ENCODE measurements at regions not wholly inside any gene's neighbourhood (a gene's known extent, or its start where the extent isn't known, plus 50 kb on each side); places are given as distances from the start of the nearest gene placed in this dataset.

DNA sequence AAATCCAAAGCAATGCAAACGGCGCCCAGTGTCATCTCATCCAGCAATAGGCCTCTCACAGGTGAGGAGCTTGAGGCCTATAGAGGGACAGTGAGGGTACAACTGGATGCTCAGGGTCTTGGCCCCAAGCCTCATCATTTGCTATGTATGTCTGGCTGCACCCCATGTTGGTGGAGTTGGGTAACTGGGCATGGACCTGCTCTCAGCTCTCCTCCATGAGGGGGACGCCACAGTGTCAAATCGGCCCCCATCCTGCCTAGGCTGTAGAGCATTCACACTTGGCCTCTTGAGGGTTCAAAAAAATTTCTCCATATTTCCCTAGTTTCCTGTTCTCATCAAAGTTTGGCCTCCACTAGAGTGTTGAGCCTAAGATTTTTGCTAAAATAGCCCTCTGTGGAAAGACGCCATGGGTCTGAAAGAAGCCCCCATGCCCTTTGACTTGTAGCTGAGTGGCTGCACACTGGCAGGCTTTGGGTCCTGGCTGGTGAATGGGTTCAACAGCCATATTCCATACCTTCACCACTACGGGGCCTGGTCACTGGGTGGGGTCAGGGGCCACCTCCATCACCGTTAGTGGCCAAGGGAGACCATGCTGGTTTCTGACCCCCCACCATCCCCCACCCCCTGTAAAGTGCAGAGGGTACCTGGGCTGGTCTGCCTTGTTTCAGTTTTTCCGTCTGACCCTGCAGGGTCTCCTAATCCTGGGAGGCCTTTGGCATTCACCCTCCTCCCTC, 132.3 kb upstream of the TBX20 start:
- H3K9me3 Mint-ChIP-seq = no peaks in the 10 kb centered on the region
- no peak overlapping the region for H3K27ac Mint-ChIP-seq
- no peak overlapping the region for H3K4me3 Mint-ChIP-seq
- no peaks in the 10 kb centered on the region for H3K4me1 Mint-ChIP-seq (ENCODE audit: low read depth)
- H3K27me3 Mint-ChIP-seq (ENCODE audit: low read depth) = peaks cover 3% of the 10 kb centered on the region
- no peaks in the 10 kb centered on the region for H3K36me3 Mint-ChIP-seq (ENCODE audit: low read depth)

DNA sequence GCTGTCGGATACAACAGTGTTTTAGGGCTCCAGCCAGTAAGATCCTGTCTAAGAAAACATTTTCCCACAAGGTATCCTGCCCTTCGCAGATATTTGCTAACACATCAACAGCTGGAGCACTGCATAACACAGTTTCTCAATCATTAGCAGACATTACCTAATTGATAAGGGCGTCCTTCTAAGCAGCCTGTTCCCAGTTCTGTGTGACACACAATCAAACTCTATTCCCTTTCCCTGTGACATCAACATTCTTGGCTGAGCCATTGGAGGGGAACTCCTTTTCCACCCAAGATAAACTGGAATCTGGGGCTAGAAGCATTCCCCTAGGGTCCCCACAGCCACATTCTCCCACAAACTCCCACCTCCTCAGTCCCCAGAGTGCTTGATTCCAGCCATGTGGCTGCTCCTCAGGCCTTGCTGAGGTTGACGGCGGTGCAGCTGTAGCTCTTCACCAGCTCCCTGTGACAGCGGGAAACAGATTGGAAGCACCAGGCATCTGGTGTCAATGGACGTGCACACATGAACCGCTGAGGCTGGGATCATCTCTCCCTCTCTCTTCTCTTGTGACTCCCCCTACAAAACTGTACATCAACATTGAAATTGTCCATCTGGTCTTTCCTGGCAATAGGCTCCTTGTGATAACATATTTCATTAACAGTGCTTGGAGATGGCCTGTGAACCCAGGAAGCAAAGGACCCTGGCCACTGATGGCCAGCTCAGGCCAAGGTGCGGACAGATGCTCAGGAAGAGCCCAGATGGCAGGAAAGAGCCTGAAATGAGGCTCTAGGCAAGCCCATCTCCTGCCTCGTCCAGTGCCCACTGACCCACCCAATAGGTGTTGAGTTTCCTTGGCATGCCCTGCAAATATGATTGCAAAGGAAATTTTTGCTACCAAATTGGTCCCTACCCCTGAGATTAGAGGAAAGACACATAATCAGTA, 131.1 kb upstream of the TBX20 start:
- Mint-ChIP-seq H3K27me3 (ENCODE audit: low read depth) (peaks cover 3% of the 10 kb centered on the region), H3K27ac (no peak overlapping the region), H3K4me3 (no peak overlapping the region), H3K4me1 (ENCODE audit: low read depth) (no peaks in the 10 kb centered on the region), H3K9me3 (no peaks in the 10 kb centered on the region), H3K36me3 (ENCODE audit: low read depth) (no peaks in the 10 kb centered on the region)

DNA sequence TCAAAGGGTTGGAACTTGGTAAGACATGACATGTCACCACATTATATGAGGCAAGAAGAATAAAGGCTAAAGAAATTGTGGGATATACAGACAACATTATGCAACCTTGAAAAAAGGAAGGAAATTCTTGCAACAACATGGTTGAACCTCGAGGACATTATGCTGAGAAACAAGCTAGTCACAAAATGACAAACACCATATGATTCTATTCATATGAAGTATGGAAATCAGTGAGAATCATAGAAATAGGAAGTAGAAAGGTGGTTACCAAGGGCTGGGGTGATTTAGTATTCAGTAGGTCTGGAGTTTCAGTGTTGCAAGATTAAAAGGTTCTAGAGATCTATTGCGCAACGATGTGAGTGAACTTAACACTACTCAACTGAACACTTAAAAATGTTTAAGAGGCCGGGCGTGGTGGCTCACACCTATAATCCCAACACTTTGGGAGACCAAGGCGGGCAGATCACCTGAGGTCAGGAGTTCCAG, 126.9 kb upstream of the TBX20 start:
- Mint-ChIP-seq H3K4me1 (ENCODE audit: low read depth) (no peaks in the 10 kb centered on the region), H3K9me3 (no peaks in the 10 kb centered on the region), H3K36me3 (ENCODE audit: low read depth) (no peaks in the 10 kb centered on the region), H3K27me3 (ENCODE audit: low read depth) (peaks cover 3% of the 10 kb centered on the region), H3K27ac (no peak overlapping the region), H3K4me3 (no peak overlapping the region)

DNA sequence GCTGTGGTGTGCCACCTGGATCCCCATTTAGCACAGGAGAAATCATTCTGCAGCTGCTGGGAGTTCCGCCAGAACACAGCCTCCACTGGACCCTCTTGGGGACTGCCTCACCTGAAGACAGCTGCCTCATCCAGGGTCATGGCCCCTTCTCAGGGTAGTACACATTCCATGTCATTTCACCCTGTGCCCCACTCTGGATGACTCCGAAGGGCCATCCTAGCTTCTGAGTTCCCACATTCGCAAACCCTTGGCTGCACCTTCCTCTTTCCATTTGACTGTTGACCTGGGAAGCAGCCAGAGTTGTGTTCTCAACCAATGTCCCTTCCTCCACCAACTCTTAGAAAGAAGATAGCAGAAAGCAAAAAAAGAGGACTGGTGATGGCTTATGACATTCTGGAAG, 125.6 kb upstream of the TBX20 start:
- H3K27ac Mint-ChIP-seq = no peak overlapping the region
- no peaks in the 10 kb centered on the region for H3K4me1 Mint-ChIP-seq (ENCODE audit: low read depth)
- no peak overlapping the region for H3K4me3 Mint-ChIP-seq
- no peaks in the 10 kb centered on the region for H3K9me3 Mint-ChIP-seq
- no peaks in the 10 kb centered on the region for H3K36me3 Mint-ChIP-seq (ENCODE audit: low read depth)
- peaks cover 3% of the 10 kb centered on the region for H3K27me3 Mint-ChIP-seq (ENCODE audit: low read depth)

DNA sequence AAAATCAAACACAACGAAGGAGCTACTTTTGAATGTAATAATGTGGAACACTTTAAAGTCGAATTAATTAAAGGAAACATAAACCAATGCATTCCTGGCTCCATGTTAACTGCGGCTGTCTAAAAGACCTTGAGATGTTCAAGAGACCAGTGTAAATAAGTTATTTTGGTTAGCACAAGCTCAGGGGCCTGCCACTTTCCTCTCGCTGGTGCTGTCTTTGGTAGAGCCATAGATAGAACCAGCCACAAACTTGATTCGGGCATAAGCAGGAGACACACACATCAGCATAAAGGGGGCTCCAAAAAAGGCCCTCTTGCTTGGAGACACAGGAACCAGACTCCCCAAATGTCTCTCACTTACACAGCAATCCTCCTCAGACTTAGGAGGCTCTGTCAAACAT, 121.6 kb upstream of the TBX20 start:
- H3K4me1 Mint-ChIP-seq (ENCODE audit: low read depth) = no peaks in the 10 kb centered on the region
- H3K27me3 Mint-ChIP-seq (ENCODE audit: low read depth) = no peaks in the 10 kb centered on the region
- H3K9me3 Mint-ChIP-seq = no peaks in the 10 kb centered on the region
- H3K4me3 Mint-ChIP-seq = no peak overlapping the region
- no peaks in the 10 kb centered on the region for H3K36me3 Mint-ChIP-seq (ENCODE audit: low read depth)
- H3K27ac Mint-ChIP-seq = no peak overlapping the region

DNA sequence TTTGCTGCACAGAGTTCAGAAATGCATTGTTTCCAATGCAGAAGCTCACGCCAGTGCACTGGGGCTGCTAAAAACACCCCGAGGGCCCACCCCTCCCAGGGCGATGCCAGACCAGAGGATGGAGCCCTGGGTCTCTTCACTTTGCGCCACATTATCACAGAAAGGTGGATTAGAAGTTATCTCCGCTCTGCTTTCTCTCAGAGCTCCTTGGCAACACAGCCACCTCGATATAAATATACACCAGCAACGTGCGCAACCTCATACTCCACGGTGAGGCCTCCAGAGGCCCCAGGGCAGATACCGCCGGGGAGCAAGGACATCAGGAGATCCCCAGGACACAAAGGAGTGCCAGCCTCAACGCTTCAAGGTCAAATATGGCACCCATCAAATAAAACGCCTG, 121.0 kb upstream of the TBX20 start:
- no peaks in the 10 kb centered on the region for H3K27me3 Mint-ChIP-seq (ENCODE audit: low read depth)
- no peaks in the 10 kb centered on the region for H3K4me1 Mint-ChIP-seq (ENCODE audit: low read depth)
- H3K9me3 Mint-ChIP-seq = no peaks in the 10 kb centered on the region
- no peaks in the 10 kb centered on the region for H3K36me3 Mint-ChIP-seq (ENCODE audit: low read depth)
- H3K27ac Mint-ChIP-seq = no peak overlapping the region
- H3K4me3 Mint-ChIP-seq = no peak overlapping the region

DNA sequence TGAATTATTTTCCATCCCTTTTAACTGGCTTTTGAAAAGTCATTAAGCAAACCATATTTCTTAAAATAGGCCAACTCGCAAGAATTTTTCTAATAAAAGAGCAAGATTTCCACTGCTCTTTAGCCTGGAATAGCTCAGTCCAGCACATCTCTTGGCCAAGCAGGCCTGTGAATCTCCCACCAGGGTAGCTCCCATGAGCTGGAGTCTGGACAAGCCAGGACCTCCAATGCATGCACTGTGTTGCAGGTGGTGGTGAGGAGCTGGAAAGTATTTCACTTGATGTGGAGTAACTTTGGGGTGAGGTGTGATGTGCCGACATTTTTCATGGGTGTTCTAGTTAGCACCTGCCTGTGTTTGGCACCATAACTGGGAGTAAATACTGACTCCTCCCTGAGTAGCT, 117.3 kb upstream of the TBX20 start:
- no peak overlapping the region for H3K4me3 Mint-ChIP-seq
- H3K27me3 Mint-ChIP-seq (ENCODE audit: low read depth) = no peaks in the 10 kb centered on the region
- H3K27ac Mint-ChIP-seq = no peak overlapping the region
- H3K36me3 Mint-ChIP-seq (ENCODE audit: low read depth) = no peaks in the 10 kb centered on the region
- H3K9me3 Mint-ChIP-seq = no peaks in the 10 kb centered on the region
- no peaks in the 10 kb centered on the region for H3K4me1 Mint-ChIP-seq (ENCODE audit: low read depth)

DNA sequence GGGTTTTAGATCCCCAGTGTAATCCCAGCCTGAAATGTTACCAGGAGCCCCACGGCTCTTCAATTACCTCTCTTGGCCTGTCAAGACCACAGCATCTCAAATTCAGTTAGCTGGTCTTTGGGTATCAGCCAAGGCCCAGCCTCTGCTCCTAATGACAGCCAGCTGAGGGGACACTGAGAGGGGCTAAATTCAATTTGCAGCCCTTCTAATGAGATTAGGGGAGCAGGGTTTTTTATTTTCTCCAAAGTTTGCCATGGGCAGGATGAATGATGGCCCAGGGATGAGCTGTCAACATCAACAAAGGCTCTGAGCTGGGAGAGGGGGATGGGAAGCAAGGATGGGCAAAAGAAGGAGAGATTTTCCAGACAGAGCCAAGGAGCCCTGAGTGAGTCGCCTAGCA, 116.8 kb upstream of the TBX20 start:
- H3K27me3 Mint-ChIP-seq (ENCODE audit: low read depth) = no peaks in the 10 kb centered on the region
- H3K9me3 Mint-ChIP-seq = no peaks in the 10 kb centered on the region
- no peaks in the 10 kb centered on the region for H3K4me1 Mint-ChIP-seq (ENCODE audit: low read depth)
- no peak overlapping the region for H3K4me3 Mint-ChIP-seq
- no peaks in the 10 kb centered on the region for H3K36me3 Mint-ChIP-seq (ENCODE audit: low read depth)
- H3K27ac Mint-ChIP-seq = no peak overlapping the region

DNA sequence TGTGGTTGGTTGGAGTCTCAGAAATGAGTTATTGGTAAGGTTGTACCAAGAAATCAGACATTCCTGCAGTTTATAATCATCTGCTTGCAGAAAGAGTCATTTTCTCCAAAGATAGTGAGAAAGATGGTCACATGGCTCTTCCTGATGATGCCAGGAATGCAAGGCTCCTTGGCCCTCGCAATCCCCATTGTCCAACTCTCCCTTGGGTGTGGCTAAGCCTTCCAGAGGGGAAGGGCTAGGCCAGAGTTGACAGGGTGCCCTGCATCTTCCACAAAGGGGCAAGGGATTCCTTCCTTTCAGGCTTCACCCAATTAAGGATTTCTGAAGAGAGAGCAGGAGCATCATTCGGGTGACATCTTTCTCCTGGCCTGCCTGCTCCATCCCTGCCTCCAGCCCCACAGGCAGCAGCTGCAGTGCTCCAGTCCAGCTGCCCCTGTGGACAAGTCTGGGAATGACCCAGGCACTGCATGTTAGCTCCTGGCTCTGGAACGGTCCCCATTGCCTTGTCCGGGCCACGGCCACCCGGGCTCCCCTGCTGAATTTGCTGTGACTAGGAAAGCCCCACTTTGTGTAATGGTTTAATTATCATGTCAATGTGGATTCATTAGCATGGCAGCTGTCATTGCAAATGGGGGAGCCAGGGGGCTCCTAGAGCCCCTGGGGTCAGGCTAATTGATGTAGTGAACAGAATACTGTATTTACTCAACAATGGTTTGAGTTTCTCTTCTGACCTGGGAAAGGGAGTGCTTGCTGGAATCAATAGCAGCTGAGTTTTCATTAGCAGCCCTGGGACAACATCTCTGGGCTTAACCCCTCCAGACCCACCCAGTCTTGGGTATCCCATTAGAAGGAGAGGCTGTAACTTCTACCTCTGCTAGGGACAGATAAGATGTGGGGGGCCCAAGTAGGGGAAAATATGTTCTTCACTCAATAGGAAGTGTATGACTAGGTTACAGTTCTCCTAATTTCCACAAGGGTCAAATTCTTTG, 112.6 kb upstream of the TBX20 start:
- Mint-ChIP-seq H3K27me3 (ENCODE audit: low read depth) (no peaks in the 10 kb centered on the region), H3K4me1 (ENCODE audit: low read depth) (no peaks in the 10 kb centered on the region), H3K36me3 (ENCODE audit: low read depth) (no peaks in the 10 kb centered on the region)

DNA sequence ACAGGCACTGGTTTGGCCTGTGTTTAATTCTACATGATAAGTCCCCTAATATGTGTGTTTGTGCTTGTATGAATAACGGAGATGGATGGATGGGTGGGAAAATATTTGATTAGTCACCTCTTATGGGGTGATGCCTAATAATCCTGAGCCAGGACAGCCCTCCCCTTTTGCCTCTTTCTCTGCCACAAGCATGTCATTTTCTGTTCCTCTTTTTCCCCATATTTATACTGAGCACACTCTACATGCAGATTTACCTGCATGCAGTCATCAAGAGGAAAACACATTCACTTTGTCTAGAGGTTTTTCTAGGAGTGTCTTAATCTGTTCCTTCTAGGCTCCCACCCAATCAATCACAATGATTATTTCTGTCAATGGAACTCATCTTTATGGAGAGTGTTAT, 111.6 kb upstream of the TBX20 start:
- H3K27ac Mint-ChIP-seq = no peak overlapping the region
- H3K4me3 Mint-ChIP-seq = no peak overlapping the region
- no peaks in the 10 kb centered on the region for H3K27me3 Mint-ChIP-seq (ENCODE audit: low read depth)

More for the DNA sequence above, 112.6 kb upstream of the TBX20 start:
- no peak overlapping the region for H3K27ac Mint-ChIP-seq
- H3K9me3 Mint-ChIP-seq = no peaks in the 10 kb centered on the region
- no peak overlapping the region for H3K4me3 Mint-ChIP-seq

DNA sequence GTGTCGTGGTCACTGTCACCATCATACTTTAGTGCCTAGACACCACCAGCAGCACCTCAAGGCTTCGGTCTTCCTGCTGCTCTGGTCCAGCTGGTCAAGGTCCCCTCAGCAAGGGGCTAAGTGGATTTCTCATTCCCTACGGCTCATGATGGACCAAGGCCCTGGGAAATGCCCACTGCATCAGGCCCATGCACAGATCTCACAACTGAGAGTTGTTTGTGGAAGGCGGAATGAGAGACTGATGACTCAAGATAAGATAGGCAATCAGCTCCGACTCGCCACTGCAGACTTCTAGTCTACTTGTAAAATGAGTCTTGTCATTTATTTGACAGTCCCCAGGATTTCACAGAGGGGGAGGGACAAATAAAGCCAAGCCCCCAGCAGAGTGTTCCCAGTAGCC, 108.4 kb upstream of the TBX20 start:
- no peaks in the 10 kb centered on the region for H3K27me3 Mint-ChIP-seq (ENCODE audit: low read depth)

More for the DNA sequence above, 111.6 kb upstream of the TBX20 start:
- no peaks in the 10 kb centered on the region for H3K4me1 Mint-ChIP-seq (ENCODE audit: low read depth)
- H3K9me3 Mint-ChIP-seq = no peaks in the 10 kb centered on the region
- no peaks in the 10 kb centered on the region for H3K36me3 Mint-ChIP-seq (ENCODE audit: low read depth)

DNA sequence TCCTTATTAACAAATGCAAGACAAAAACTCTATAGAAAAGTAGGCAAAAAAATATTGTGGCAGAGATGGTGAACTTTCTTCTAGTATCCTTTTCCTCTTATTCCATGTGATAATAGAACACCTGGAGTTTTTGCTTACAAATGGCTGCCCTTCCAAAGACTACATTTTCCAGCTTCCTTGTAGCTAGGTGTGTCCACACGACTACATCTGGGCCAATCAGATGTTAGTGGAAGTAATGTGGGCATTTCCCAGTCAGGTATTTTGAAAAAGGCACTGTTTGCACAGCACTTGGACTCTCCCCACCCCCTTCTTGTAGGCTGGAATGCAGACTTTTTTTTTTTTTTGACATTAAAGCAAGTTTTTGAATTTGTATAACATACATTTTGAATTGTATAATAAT, 105.5 kb upstream of the TBX20 start:
- no peaks in the 10 kb centered on the region for H3K36me3 Mint-ChIP-seq (ENCODE audit: low read depth)
- no peak overlapping the region for H3K4me3 Mint-ChIP-seq
- H3K9me3 Mint-ChIP-seq = no peaks in the 10 kb centered on the region
- H3K27ac Mint-ChIP-seq = no peak overlapping the region
- H3K4me1 Mint-ChIP-seq (ENCODE audit: low read depth) = no peaks in the 10 kb centered on the region
- H3K27me3 Mint-ChIP-seq (ENCODE audit: low read depth) = peaks cover 3% of the 10 kb centered on the region

More for the DNA sequence above, 108.4 kb upstream of the TBX20 start:
- Mint-ChIP-seq H3K4me3 (no peak overlapping the region), H3K9me3 (no peaks in the 10 kb centered on the region), H3K36me3 (ENCODE audit: low read depth) (no peaks in the 10 kb centered on the region), H3K4me1 (ENCODE audit: low read depth) (no peaks in the 10 kb centered on the region), H3K27ac (no peak overlapping the region)

DNA sequence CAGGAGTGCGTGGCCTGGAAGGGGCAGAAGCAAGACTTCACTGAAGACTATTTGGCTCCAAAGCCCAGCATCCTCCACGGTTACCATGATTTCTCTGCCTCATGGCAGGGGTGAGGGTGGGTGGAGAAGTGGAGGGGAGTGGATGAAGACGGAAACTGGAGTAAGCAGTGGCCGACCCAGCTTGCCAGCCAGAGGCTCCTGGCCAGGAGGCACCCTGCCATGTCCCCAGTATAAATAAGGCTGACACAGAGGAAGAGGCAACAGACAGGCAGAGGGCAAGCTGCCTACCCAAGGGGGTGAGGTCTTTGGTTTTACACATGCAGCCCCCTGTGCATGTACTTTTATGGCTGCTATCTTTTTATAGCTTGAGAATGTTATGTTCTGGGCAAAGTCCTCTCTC, 102.6 kb upstream of the TBX20 start:
- Mint-ChIP-seq H3K36me3 (ENCODE audit: low read depth) (no peaks in the 10 kb centered on the region), H3K4me3 (no peak overlapping the region), H3K27ac (no peak overlapping the region), H3K9me3 (no peaks in the 10 kb centered on the region), H3K27me3 (ENCODE audit: low read depth) (peaks cover 7% of the 10 kb centered on the region), H3K4me1 (ENCODE audit: low read depth) (no peaks in the 10 kb centered on the region)

DNA sequence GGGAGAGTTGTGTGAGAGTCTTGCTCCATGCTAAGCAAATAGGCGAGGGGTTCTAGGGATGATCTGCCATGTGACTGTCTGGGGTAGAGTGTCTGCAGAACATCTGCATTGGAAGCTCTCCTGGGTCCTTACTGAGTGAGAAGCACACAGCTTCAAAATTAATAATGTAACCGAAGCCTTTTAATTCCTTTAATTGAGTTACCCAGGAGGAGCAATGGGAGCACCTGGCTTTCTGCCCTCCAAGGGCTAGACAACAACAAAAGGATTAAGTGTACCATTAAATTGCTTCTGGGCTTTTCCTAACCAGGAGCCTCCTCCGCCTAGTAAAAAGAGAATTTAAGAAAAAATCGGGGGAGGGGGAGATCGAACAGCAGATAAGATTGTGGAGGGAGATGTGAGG, 102.0 kb upstream of the TBX20 start:
- no peaks in the 10 kb centered on the region for H3K9me3 Mint-ChIP-seq
- no peak overlapping the region for H3K4me3 Mint-ChIP-seq
- peaks cover 7% of the 10 kb centered on the region for H3K27me3 Mint-ChIP-seq (ENCODE audit: low read depth)
- no peak overlapping the region for H3K27ac Mint-ChIP-seq
- no peaks in the 10 kb centered on the region for H3K36me3 Mint-ChIP-seq (ENCODE audit: low read depth)
- no peaks in the 10 kb centered on the region for H3K4me1 Mint-ChIP-seq (ENCODE audit: low read depth)

All from T-helper 1 cell treated with Interleukin-12 subunit alpha and Interleukin-12 subunit beta and Interleukin-4 antibody, amounts not matched to agents 30 μg/mL and 1 μg/mL, for 36 hours (primary cell).